Thyroid gland (tissue), 4 donors: ENCODE measurements at regions not wholly inside any gene's neighbourhood (a gene's known extent, or its start where the extent isn't known, plus 50 kb on each side); places are given as distances from the start of the nearest gene placed in this dataset.

ENCODE experiments used
- CTCF ChIP-seq, 6 experiments: fragments of 200-600 bp in 3 of 6; fragments of 450-650 bp in 3 of 6; sonication (generic) in 3 of 6; IDR thresholded peaks; one replicate each; pipeline ENCODE4 v1.5.1; 2016 to 2019; ENCODE audit warnings: antibody characterized with exemption in 6 of 6, mild to moderate bottlenecking in 2 of 6, inconsistent platforms in 1 of 6, moderate library complexity in 1 of 6
- POLR2A ChIP-seq, 2 donors: fragments of 450-650 bp; IDR thresholded peaks; one replicate each; pipeline ENCODE4 v1.6.1; 2017; ENCODE audit warnings: antibody characterized with exemption in 2 of 2, mild to moderate bottlenecking in 2 of 2, moderate library complexity in 1 of 2

DNA sequence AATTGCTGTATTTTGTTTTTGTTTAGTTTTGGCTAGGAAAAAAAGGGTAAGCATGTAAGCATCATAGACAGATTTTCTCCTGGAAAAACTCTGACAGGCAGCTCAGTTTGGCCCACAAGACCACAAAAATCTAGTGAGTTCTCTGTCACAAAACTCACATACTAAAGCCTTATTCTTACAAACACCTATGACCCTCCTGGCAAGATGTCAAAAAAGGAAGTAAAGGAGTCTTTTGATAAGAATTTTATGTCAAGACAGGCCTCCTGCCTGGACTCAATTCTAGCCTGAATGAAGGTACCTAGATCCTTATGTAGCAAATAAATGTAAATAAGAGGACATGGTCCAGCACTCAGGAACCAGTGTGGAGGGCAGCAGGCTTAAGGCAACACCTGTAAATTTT is 668.3 kb upstream of the ZNF385D start:
- TF ChIP-seq CTCF (IDR thresholded peaks at IDR 0.05) (no peak), POLR2A (IDR thresholded peaks at IDR 0.05) (no peak)
